Caco-2 (cell line): ENCODE measurements at regions not wholly inside any gene's neighbourhood (a gene's known extent, or its start where the extent isn't known, plus 50 kb on each side); places are given as distances from the start of the nearest gene placed in this dataset.
A peak's percentile ranks its signal among the peaks of the same experiment; 100 is the strongest.

Experiments
- BruUV-seq: library from RNA; stranded (reverse); fragments of 400-500 nt; replicated peaks from 2 replicates; lab custom pipeline; 2021; lab: Mats Ljungman, UMichigan
- CTCF ChIA-PET: fragments of 300-600 bp; sonication (Branson Sonifier 250); formaldehyde crosslinking; loops from one replicate; lab custom pipeline; 2022; ENCODE audit warnings: antibody characterized with exemption; lab: Charles Lee
- POLR2A ChIA-PET: fragments of 300-600 bp; sonication (Branson Sonifier 250); formaldehyde crosslinking; loops from one replicate; lab custom pipeline; 2022; ENCODE audit warnings: antibody characterized with exemption; lab: Charles Lee
- DNase-seq, 2 experiments: peaks; one replicate each; pipeline versions ENCODE4 v3.0.0 to v3.0.0-alpha.2; 2020 to 2022
- H3K27me3 ChIP-seq: replicated peaks from 2 replicates; pipeline ENCODE4 v1.6.0; 2011; ENCODE audit warnings: low read length; ENCODE audit not compliant: control insufficient read depth, insufficient read depth
- H3K36me3 ChIP-seq: 2 replicates; pipeline ENCODE4 v1.5.1; 2011; ENCODE audit warnings: low read length; ENCODE audit not compliant: control insufficient read depth, insufficient read depth
- H3K4me1 ChIP-seq: fragments of 250-450 bp; sonication (Bioruptor Pico); 2 replicates; pipeline ENCODE4 v1.5.1; 2020; ENCODE audit warnings: mild to moderate bottlenecking
- H3K4me3 ChIP-seq: 2 replicates; pipeline ENCODE4 v1.5.1; 2011; ENCODE audit warnings: low read depth, mild to moderate bottlenecking, control low read depth, low read length
- H3K9me3 ChIP-seq: fragments of 250-450 bp; sonication (Bioruptor Pico); 2 replicates; pipeline ENCODE4 v1.5.1; 2020; ENCODE audit warnings: mild to moderate bottlenecking, moderate library complexity
- H3K27ac Mint-ChIP-seq: one replicate; pipeline ENCODE4 v1.8.0; 2022; ENCODE audit warnings: mixed read lengths; ENCODE audit not compliant: unreplicated experiment
- H3K27me3 Mint-ChIP-seq: one replicate; pipeline ENCODE4 v1.8.0; 2022; ENCODE audit warnings: mixed read lengths; ENCODE audit not compliant: insufficient read depth, unreplicated experiment
- H3K36me3 Mint-ChIP-seq: one replicate; pipeline ENCODE4 v1.8.0; 2022; ENCODE audit warnings: mild to moderate bottlenecking, mixed read lengths; ENCODE audit not compliant: insufficient read depth, unreplicated experiment
- H3K4me1 Mint-ChIP-seq: one replicate; pipeline ENCODE4 v1.8.0; 2022; ENCODE audit warnings: low read depth, mixed read lengths; ENCODE audit not compliant: unreplicated experiment
- H3K4me3 Mint-ChIP-seq: one replicate; pipeline ENCODE4 v1.8.0; 2022; ENCODE audit warnings: mild to moderate bottlenecking, moderate library complexity, mixed read lengths; ENCODE audit not compliant: unreplicated experiment
- H3K9me3 Mint-ChIP-seq: one replicate; pipeline ENCODE4 v1.8.0; 2022; ENCODE audit warnings: mixed read lengths; ENCODE audit not compliant: unreplicated experiment
- CTCF ChIP-seq, 2 experiments: fragments of 200-600 bp in 1 of 2; IDR thresholded peaks; 1 replicate in 1 of 2; 2 replicates in 1 of 2; pipeline versions ENCODE4 v1.5.1 to v1.8.0; 2011 to 2022; ENCODE audit warnings: antibody characterized with exemption in 1 of 2, control low read depth in 1 of 2, inconsistent platforms in 1 of 2, low read depth in 1 of 2, low read length in 1 of 2, mild to moderate bottlenecking in 1 of 2, moderate library complexity in 1 of 2; ENCODE audit not compliant: insufficient read depth in 1 of 2, severe bottlenecking in 1 of 2, unreplicated experiment in 1 of 2
- intact Hi-C: fragments of 100-400 bp; cut with micrococcal nuclease; formaldehyde crosslinking; loops from one replicate; pipeline ENCODE4 v1.10.0; 2022; ENCODE audit not compliant: unreplicated experiment

GRCh38 chr2:59183070-59183469 is 941.9 kb upstream of the FANCL start:
- Histone ChIP-seq H3K27me3 (no peaks in the 10 kb centered on the region), H3K36me3 (no peaks in the 10 kb centered on the region), H3K4me1 (no peaks in the 10 kb centered on the region), H3K9me3 (no peaks in the 10 kb centered on the region), H3K4me3 (no peak overlapping the region)
- Mint-ChIP-seq H3K27me3 (peaks cover 2% of the 10 kb centered on the region), H3K4me3 (no peak overlapping the region), H3K4me1 (no peaks in the 10 kb centered on the region), H3K9me3 (no peaks in the 10 kb centered on the region), H3K36me3 (no peaks in the 10 kb centered on the region), H3K27ac (no peak overlapping the region)
- TF ChIP-seq CTCF (IDR thresholded peaks at IDR 0.05; ENCODE audit: insufficient read depth in 1 of 2, low read depth in 1 of 2, low read length in 1 of 2, severe bottlenecking in 1 of 2, unreplicated experiment in 1 of 2), result no peak
- CTCF ChIA-PET, result no interaction called here
- BruUV-seq, result no TSS peak
- no peak for DNase-seq
- POLR2A ChIA-PET, result no interaction called here
- intact Hi-C loops, result loop anchor here (5.0 kb wide), 1 partner anchor 341 kb away; no protein-coding TSS in a partner anchor

GRCh38 chr2:59182249-59182648 is 941.1 kb upstream of the FANCL start:
- Histone ChIP-seq H3K4me1 (no peaks in the 10 kb centered on the region), H3K27me3 (no peaks in the 10 kb centered on the region), H3K4me3 (no peak overlapping the region), H3K9me3 (no peaks in the 10 kb centered on the region), H3K36me3 (no peaks in the 10 kb centered on the region)
- TF ChIP-seq CTCF (IDR thresholded peaks at IDR 0.05; ENCODE audit: insufficient read depth in 1 of 2, low read depth in 1 of 2, low read length in 1 of 2, severe bottlenecking in 1 of 2, unreplicated experiment in 1 of 2), result peak; percentile 43 to 65
- Mint-ChIP-seq H3K27me3 (peaks cover 2% of the 10 kb centered on the region), H3K4me3 (no peak overlapping the region), H3K36me3 (no peaks in the 10 kb centered on the region), H3K9me3 (no peaks in the 10 kb centered on the region), H3K27ac (no peak overlapping the region), H3K4me1 (no peaks in the 10 kb centered on the region)
- intact Hi-C loops, result loop anchor here (1.0 to 5.0 kb wide), 3 partner anchors 157 to 420 kb away; no protein-coding TSS in a partner anchor
- peak in 1 of 2 experiments; percentile 38 for DNase-seq
- no TSS peak for BruUV-seq
- ChIA-PET CTCF (interaction anchor here (0.6 to 1.1 kb wide), 3 partner anchors 15 to 1400 kb away, joined by 3 to 8 read pairs (median 3); no protein-coding TSS in a partner anchor), POLR2A (no interaction called here)

- Histone ChIP-seq H3K36me3 (no peaks in the 10 kb centered on the region), H3K4me3 (no peak overlapping the region), H3K9me3 (no peaks in the 10 kb centered on the region), H3K4me1 (no peaks in the 10 kb centered on the region), H3K27me3 (no peaks in the 10 kb centered on the region)
- Mint-ChIP-seq H3K27ac (no peak overlapping the region), H3K36me3 (no peaks in the 10 kb centered on the region), H3K4me1 (no peaks in the 10 kb centered on the region), H3K27me3 (peaks cover 2% of the 10 kb centered on the region), H3K4me3 (no peak overlapping the region), H3K9me3 (no peaks in the 10 kb centered on the region)
- ChIA-PET POLR2A (no interaction called here), CTCF (no interaction called here)
- no TSS peak for BruUV-seq
- intact Hi-C loops, result loop anchor here (5.0 kb wide), 1 partner anchor 339 kb away; no protein-coding TSS in a partner anchor
- no peak for DNase-seq
- TF ChIP-seq CTCF (IDR thresholded peaks at IDR 0.05; ENCODE audit: insufficient read depth in 1 of 2, low read depth in 1 of 2, low read length in 1 of 2, severe bottlenecking in 1 of 2, unreplicated experiment in 1 of 2), result no peak
Measured at GRCh38 chr2:59181347-59181746, 940.2 kb upstream of the FANCL start.
